IMR-90 (cell line): ENCODE measurements at regions not wholly inside any gene's neighbourhood (a gene's known extent, or its start where the extent isn't known, plus 50 kb on each side); places are given as distances from the start of the nearest gene placed in this dataset.

Experiments
- ATAC-seq: fragments of 200-7000 bp; cut with Tn5 transposase; 2 replicates; pipeline ENCODE4 v1.9.1; 2020; ENCODE audit warnings: low read depth, mild to moderate bottlenecking, moderate library complexity
- BruUV-seq: library from RNA; stranded (reverse); fragments of 400-500 nt; replicated peaks from 2 replicates; lab custom pipeline; 2021; lab: Mats Ljungman, UMichigan
- CTCF ChIA-PET: fragments of 300-600 bp; formaldehyde crosslinking; extraction: SDS; loops from one replicate; lab custom pipeline; 2021; ENCODE audit warnings: antibody characterized with exemption; lab: Yijun Ruan, JAX
- POLR2A ChIA-PET: fragments of 300-600 bp; sonication (Branson Sonifier 250); formaldehyde crosslinking; loops from one replicate; lab custom pipeline; 2022; ENCODE audit warnings: antibody characterized with exemption; ENCODE audit not compliant: unreplicated experiment; lab: Charles Lee
- DNase-seq: peaks from one replicate; pipeline ENCODE4 v3.0.0; 2013
- H2AFZ ChIP-seq: replicated peaks from 2 replicates; pipeline ENCODE3; 2013; ENCODE audit warnings: low read length, mild to moderate bottlenecking; ENCODE audit not compliant: poor library complexity
- H2AK5ac ChIP-seq: 2 replicates; pipeline ENCODE4 v1.6.1; 2013; ENCODE audit warnings: low read depth, low read length, inconsistent platforms
- H2AK9ac ChIP-seq: replicated peaks from 2 replicates; pipeline ENCODE3; 2013; ENCODE audit warnings: mild to moderate bottlenecking, low read depth, low read length, moderate library complexity; ENCODE audit not compliant: poor library complexity
- H2BK120ac ChIP-seq: 2 replicates; pipeline ENCODE4 v1.6.1; 2013; ENCODE audit warnings: low read depth, low read length, inconsistent platforms
- H2BK15ac ChIP-seq: 3 replicates; pipeline ENCODE4 v1.6.1; 2013; ENCODE audit warnings: low read depth, low read length, inconsistent platforms
- H2BK20ac ChIP-seq: 2 replicates; pipeline ENCODE4 v1.6.1; 2013; ENCODE audit warnings: low read depth, mild to moderate bottlenecking, inconsistent platforms, low read length, moderate library complexity
- H2BK5ac ChIP-seq: 2 replicates; pipeline ENCODE4 v1.6.1; 2013; ENCODE audit warnings: mild to moderate bottlenecking, low read depth, low read length, inconsistent platforms; ENCODE audit not compliant: poor library complexity, severe bottlenecking
- H3K14ac ChIP-seq: replicated peaks from 2 replicates; pipeline ENCODE4 v1.6.1; 2013; ENCODE audit warnings: low read depth, low read length, inconsistent platforms
- H3K18ac ChIP-seq: 2 replicates; pipeline ENCODE4 v1.6.1; 2013; ENCODE audit warnings: low read depth, low read length, control low read depth
- H3K23ac ChIP-seq: 2 replicates; pipeline ENCODE4 v1.6.1; 2013; ENCODE audit warnings: low read depth, low read length, inconsistent platforms
- H3K27ac ChIP-seq: 2 replicates; pipeline ENCODE4 v1.5.1; 2013; ENCODE audit warnings: mild to moderate bottlenecking, control low read depth, low read length; ENCODE audit not compliant: insufficient read depth
- H3K27me3 ChIP-seq: 2 replicates; pipeline ENCODE4 v1.6.1; 2013; ENCODE audit warnings: low read length; ENCODE audit not compliant: control insufficient read depth, insufficient read depth
- H3K36me3 ChIP-seq: 2 replicates; pipeline ENCODE4 v1.6.1; 2013; ENCODE audit warnings: low read length, mixed read lengths; ENCODE audit not compliant: control insufficient read depth, insufficient read depth
- H3K4ac ChIP-seq: 2 replicates; pipeline ENCODE4 v1.6.1; 2013; ENCODE audit warnings: low read depth, low read length, inconsistent platforms
- H3K4me1 ChIP-seq: 2 replicates; pipeline ENCODE4 v1.6.1; 2013; ENCODE audit warnings: low read length, mixed read lengths; ENCODE audit not compliant: control insufficient read depth, insufficient read depth
- H3K4me2 ChIP-seq: 2 replicates; pipeline ENCODE4 v1.6.1; 2013; ENCODE audit warnings: low read depth, mild to moderate bottlenecking, control low read depth, low read length, moderate library complexity
- H3K4me3 ChIP-seq: 2 replicates; pipeline ENCODE4 v1.5.1; 2013; ENCODE audit warnings: low read depth, mild to moderate bottlenecking, control low read depth, low read length, moderate library complexity; ENCODE audit not compliant: insufficient read depth
- H3K56ac ChIP-seq: 2 replicates; pipeline ENCODE4 v1.6.1; 2013; ENCODE audit warnings: low read length, inconsistent platforms; ENCODE audit not compliant: insufficient read depth; ENCODE audit errors: extremely low read depth
- H3K79me1 ChIP-seq, 2 experiments: 2 replicates each; pipeline ENCODE4 v1.6.1; 2013; ENCODE audit warnings: low read length in 2 of 2, inconsistent platforms in 1 of 2, low read depth in 1 of 2
- H3K9ac ChIP-seq: 2 replicates; pipeline ENCODE4 v1.6.1; 2013; ENCODE audit warnings: low read depth, low read length, control low read depth
- H3K9me1 ChIP-seq: 2 replicates; pipeline ENCODE4 v1.6.1; 2013; ENCODE audit warnings: low read length, inconsistent platforms; ENCODE audit not compliant: insufficient read depth
- H3K9me3 ChIP-seq: 2 replicates; pipeline ENCODE4 v1.6.1; 2013; ENCODE audit warnings: low read length; ENCODE audit not compliant: control insufficient read depth, insufficient read depth
- H4K20me1 ChIP-seq: 2 replicates; pipeline ENCODE4 v1.6.1; 2013; ENCODE audit warnings: low read length, inconsistent platforms; ENCODE audit not compliant: insufficient read depth
- H4K5ac ChIP-seq: 2 replicates; pipeline ENCODE4 v1.6.1; 2013; ENCODE audit warnings: mild to moderate bottlenecking, low read depth, low read length, control low read depth
- H4K8ac ChIP-seq, 2 experiments: 2 replicates each; pipeline ENCODE4 v1.6.1; 2013; ENCODE audit warnings: low read depth in 2 of 2, low read length in 2 of 2, control low read depth in 1 of 2, inconsistent platforms in 1 of 2
- H4K91ac ChIP-seq: 2 replicates; pipeline ENCODE4 v1.6.1; 2013; ENCODE audit warnings: low read depth, low read length, inconsistent platforms; ENCODE audit not compliant: insufficient read depth
- BHLHE40 ChIP-seq: fragments of 150-350 bp; IDR thresholded peaks from 2 replicates; pipeline ENCODE4 v1.6.1; 2016; ENCODE audit warnings: mild to moderate bottlenecking, low read depth, low read length
- CEBPB ChIP-seq: IDR thresholded peaks from 2 replicates; pipeline ENCODE4 v1.6.1; 2012; ENCODE audit warnings: low read depth, low read length, improper control_type of control experiment
- CHD1 ChIP-seq: IDR thresholded peaks from 2 replicates; pipeline ENCODE4 v1.6.1; 2012; ENCODE audit warnings: low read depth, low read length, improper control_type of control experiment
- CTCF ChIP-seq: conservative IDR thresholded peaks from 2 replicates; pipeline ENCODE4 v1.5.1; 2012; ENCODE audit warnings: mild to moderate bottlenecking, low read depth, low read length, improper control_type of control experiment
- ELK1 ChIP-seq: fragments of 150-350 bp; IDR thresholded peaks from 2 replicates; pipeline ENCODE4 v1.6.1; 2016; ENCODE audit warnings: low read depth, mild to moderate bottlenecking, low read length, moderate library complexity, borderline replicate concordance
- FOS ChIP-seq: fragments of 150-350 bp; IDR thresholded peaks from 2 replicates; pipeline ENCODE4 v1.6.1; 2016; ENCODE audit warnings: low read depth, low read length
- MAFK ChIP-seq: IDR thresholded peaks from 2 replicates; pipeline ENCODE4 v1.6.1; 2012; ENCODE audit warnings: low read depth, low read length, improper control_type of control experiment
- MAZ ChIP-seq: IDR thresholded peaks from 2 replicates; pipeline ENCODE4 v1.6.1; 2012; ENCODE audit warnings: low read depth, mild to moderate bottlenecking, low read length, improper control_type of control experiment, moderate library complexity, borderline replicate concordance
- MXI1 ChIP-seq: IDR thresholded peaks from 2 replicates; pipeline ENCODE4 v1.6.1; 2012; ENCODE audit warnings: low read depth, mild to moderate bottlenecking, low read length, moderate library complexity, borderline replicate concordance
- NFE2L2 ChIP-seq: fragments of 150-350 bp; IDR thresholded peaks from 2 replicates; pipeline ENCODE4 v1.6.1; 2016; ENCODE audit warnings: low read depth, mild to moderate bottlenecking, low read length
- POLR2A ChIP-seq: IDR thresholded peaks from 2 replicates; pipeline ENCODE4 v1.6.1; 2012; ENCODE audit warnings: mild to moderate bottlenecking, low read depth, low read length
- RAD21 ChIP-seq: IDR thresholded peaks from 2 replicates; pipeline ENCODE4 v1.6.1; 2012; ENCODE audit warnings: low read length, improper control_type of control experiment
- RCOR1 ChIP-seq: IDR thresholded peaks from 2 replicates; pipeline ENCODE4 v1.6.1; 2012; ENCODE audit warnings: mild to moderate bottlenecking, low read length, improper control_type of control experiment; ENCODE audit not compliant: insufficient replicate concordance
- RFX5 ChIP-seq: IDR thresholded peaks from 2 replicates; pipeline ENCODE4 v1.8.0; 2012; ENCODE audit warnings: low read depth, mild to moderate bottlenecking, low read length, moderate library complexity
- SMC3 ChIP-seq: fragments of 150-350 bp; IDR thresholded peaks from 2 replicates; pipeline ENCODE4 v1.6.1; 2016; ENCODE audit warnings: low read depth, mild to moderate bottlenecking, antibody characterized with exemption, low read length, moderate library complexity
- USF2 ChIP-seq: fragments of 150-350 bp; IDR thresholded peaks from 2 replicates; pipeline ENCODE4 v1.6.1; 2017; ENCODE audit warnings: mild to moderate bottlenecking, antibody characterized with exemption, low read length, low read depth
- WGBS, 2 experiments: methylation state at CpG; one replicate each; pipeline versions ENCODE4 v1.1.5 to v1.1.7; 2013; ENCODE audit warnings: missing lambda C conversion rate in 2 of 2; ENCODE audit not compliant: insufficient read length in 1 of 2; ENCODE audit errors: extremely low coverage in 2 of 2; 5-methylcytosine and 5-hydroxymethylcytosine counted together
- dilution Hi-C: fragments of 300-500 bp; cut with HindIII; formaldehyde crosslinking; loops from one replicate; pipeline ENCODE4 v1.14.3; 2018; ENCODE audit warnings: low sequenced_read_pairs; ENCODE audit not compliant: unreplicated experiment
- in situ Hi-C: fragments of 300-500 bp; cut with MboI; formaldehyde crosslinking; loops from 3 replicates; pipeline ENCODE4 v1.14.3; 2019; ENCODE audit warnings: low sequenced_read_pairs, inconsistent platforms, mixed read lengths
- intact Hi-C: fragments of 100-400 bp; cut with micrococcal nuclease; formaldehyde crosslinking; loops from 2 replicates; pipeline ENCODE4 v1.10.0; 2022

GRCh38 chr13:55661505-55661904 is 1479.2 kb upstream of the PRR20A start:
- Histone ChIP-seq H3K14ac (no peak overlapping the region), H3K79me1 (no peaks in the 10 kb centered on the region), H4K8ac (no peak overlapping the region), H3K23ac (no peak overlapping the region), H4K91ac (no peak overlapping the region), H3K4me3 (no peak overlapping the region), H3K9ac (no peak overlapping the region), H4K5ac (no peak overlapping the region), H2AK9ac (no peak overlapping the region), H3K18ac (no peak overlapping the region), H3K9me1 (no peaks in the 10 kb centered on the region), H3K9me3 (0 out of 2 replicates have a peak, but pooled peaks cover 9% of the 10 kb centered on the region), H3K4me2 (no peak overlapping the region), H2BK120ac (no peak overlapping the region), H3K4me1 (no peaks in the 10 kb centered on the region), H4K20me1 (no peaks in the 10 kb centered on the region), H2AK5ac (no peak overlapping the region), H3K27ac (no peak overlapping the region), H3K56ac (no peak overlapping the region), H2BK20ac (no peak overlapping the region), H3K4ac (no peak overlapping the region), H3K36me3 (no peaks in the 10 kb centered on the region), H2BK5ac (no peak overlapping the region), H3K27me3 (no peaks in the 10 kb centered on the region), H2BK15ac (no peak overlapping the region), H2AFZ (no peak overlapping the region)
- TF ChIP-seq POLR2A (no peak), FOS (no peak), MXI1 (no peak), BHLHE40 (no peak), SMC3 (no peak), CHD1 (no peak), USF2 (no peak), MAFK (no peak), NFE2L2 (no peak), RAD21 (no peak), CTCF (no peak), CEBPB (no peak), ELK1 (no peak), MAZ (no peak), RFX5 (no peak), RCOR1 (no peak)
- no CpG with 5 or more reads among the region's 5 CpGs for WGBS, 2 experiments
- CTCF ChIA-PET = no interaction called here
- ATAC-seq = no peak
- in situ Hi-C loops = no loop called here
- dilution Hi-C loops = no loop called here
- no TSS peak for BruUV-seq
- DNase-seq = no peak
- intact Hi-C loops = no loop called here
- POLR2A ChIA-PET = no interaction called here
